ENCODE measurements at regions not wholly inside any gene's neighbourhood (a gene's known extent, or its start where the extent isn't known, plus 50 kb on each side); places are given as distances from the start of the nearest gene placed in this dataset.

DNA sequence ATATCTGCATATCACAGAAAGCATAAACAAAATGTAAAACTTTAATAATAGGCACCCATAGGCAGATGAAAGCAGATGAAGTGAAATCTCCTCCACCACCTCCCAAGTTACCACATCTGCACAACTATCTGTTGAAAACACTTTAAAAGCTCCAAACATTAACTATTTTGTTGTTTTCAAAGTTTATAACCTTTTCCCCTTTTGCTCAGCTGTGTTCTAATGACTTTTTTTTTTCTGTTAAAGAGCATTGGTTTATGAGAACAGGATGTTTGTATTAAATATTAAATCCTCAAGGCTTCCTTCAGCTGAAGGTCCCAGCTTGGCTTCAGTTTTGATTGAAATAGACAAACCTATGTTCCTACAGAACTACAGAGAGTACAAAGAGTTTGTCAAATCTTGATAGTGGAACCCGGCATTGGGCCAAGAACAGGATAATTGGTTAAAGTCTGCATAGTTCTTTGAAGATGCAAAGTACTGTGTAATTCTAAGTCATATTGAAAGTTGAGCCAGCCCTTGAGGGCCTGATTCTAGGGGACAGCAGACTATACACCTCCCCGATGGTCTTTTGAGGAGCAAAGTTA is 255.1 kb upstream of the JAG1 start:
- H3K4me3 ChIP-seq (ENCODE audit: control insufficient read depth, low read depth, low read length): no peak overlapping the region
- no peak for DNase-seq (ENCODE audit: low read depth)
- TF ChIP-seq CTCF (conservative IDR thresholded peaks at IDR 0.05; ENCODE audit: control insufficient read depth, insufficient read depth, low read depth, low read length): no peak

DNA sequence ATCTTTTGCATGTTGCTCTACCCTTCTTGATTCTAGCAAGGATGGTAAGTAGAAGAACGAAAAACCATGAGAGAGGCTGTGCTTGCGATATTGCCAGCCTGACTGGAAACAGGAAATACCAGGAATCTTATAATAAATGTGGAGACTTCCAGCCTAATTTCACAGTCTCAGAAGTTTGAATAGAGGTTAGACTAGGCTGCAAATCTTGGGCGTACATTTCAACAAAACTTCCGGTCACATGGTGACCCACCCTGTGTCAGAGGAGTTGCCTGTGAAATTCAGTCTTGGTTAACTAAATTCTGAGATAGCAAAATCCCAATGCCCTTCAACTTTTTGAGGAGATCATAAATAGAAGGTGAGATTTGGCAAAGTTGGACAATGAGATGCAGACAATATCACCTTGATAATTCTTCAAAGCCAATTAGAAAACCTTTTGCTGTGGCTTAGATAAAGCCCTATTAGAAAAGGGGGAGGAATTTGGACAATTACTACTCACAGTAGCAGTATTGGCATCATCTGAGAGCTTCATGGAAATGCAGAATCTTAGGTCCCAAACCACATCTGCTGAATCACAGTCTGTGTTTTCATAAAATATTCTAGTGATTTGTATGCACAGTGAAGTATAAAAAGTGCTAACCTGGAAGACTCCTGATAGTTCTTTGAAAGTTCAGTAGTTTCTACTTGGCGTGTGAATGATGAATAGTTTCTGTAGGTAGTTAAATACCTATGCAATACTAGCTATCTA is 262.0 kb upstream of the JAG1 start:
- no peak for DNase-seq (ENCODE audit: low read depth)

GRCh38 chr20:10936786-10937185 is 263.0 kb upstream of the JAG1 start:
- H3K4me3 ChIP-seq (ENCODE audit: control insufficient read depth, low read depth, low read length): no peak overlapping the region
- DNase-seq (ENCODE audit: low read depth): no peak
- no peak for TF ChIP-seq CTCF (conservative IDR thresholded peaks at IDR 0.05; ENCODE audit: control insufficient read depth, insufficient read depth, low read depth, low read length)

More for the DNA sequence above, 262.0 kb upstream of the JAG1 start:
- no peak overlapping the region for H3K4me3 ChIP-seq (ENCODE audit: control insufficient read depth, low read depth, low read length)
- TF ChIP-seq CTCF (conservative IDR thresholded peaks at IDR 0.05; ENCODE audit: control insufficient read depth, insufficient read depth, low read depth, low read length): no peak

- no peak for TF ChIP-seq CTCF (conservative IDR thresholded peaks at IDR 0.05; ENCODE audit: control insufficient read depth, insufficient read depth, low read depth, low read length)
- DNase-seq (ENCODE audit: low read depth): peak; percentile 44
These were observed 265.6 kb upstream of the JAG1 start for GRCh38 chr20:10939331-10939941.

GRCh38 chr20:10940941-10941340 is 267.1 kb upstream of the JAG1 start:
- DNase-seq (ENCODE audit: low read depth): no peak
- H3K4me3 ChIP-seq (ENCODE audit: control insufficient read depth, low read depth, low read length): no peak overlapping the region
- TF ChIP-seq CTCF (conservative IDR thresholded peaks at IDR 0.05; ENCODE audit: control insufficient read depth, insufficient read depth, low read depth, low read length): no peak

More at GRCh38 chr20:10939331-10939941, 265.6 kb upstream of the JAG1 start:
- no peak overlapping the region for H3K4me3 ChIP-seq (ENCODE audit: control insufficient read depth, low read depth, low read length)

- no peak overlapping the region for H3K4me3 ChIP-seq (ENCODE audit: control insufficient read depth, low read depth, low read length)
- no peak for TF ChIP-seq CTCF (conservative IDR thresholded peaks at IDR 0.05; ENCODE audit: control insufficient read depth, insufficient read depth, low read depth, low read length)
- no peak for DNase-seq (ENCODE audit: low read depth)
These were observed 270.0 kb upstream of the JAG1 start for GRCh38 chr20:10943686-10944265.

All from fibroblast of mammary gland (primary cell).